AG04449 (cell line): ENCODE measurements at regions not wholly inside any gene's neighbourhood (a gene's known extent, or its start where the extent isn't known, plus 50 kb on each side); places are given as distances from the start of the nearest gene placed in this dataset.

ENCODE experiments used
- CTCF ChIA-PET: fragments of 350-600 bp; formaldehyde crosslinking; extraction: SDS; loops from one replicate; lab custom pipeline; 2021; ENCODE audit warnings: antibody characterized with exemption; lab: Yijun Ruan, JAX
- POLR2A ChIA-PET: fragments of 400-600, 350-600 bp; formaldehyde crosslinking; extraction: SDS; loops from one replicate; lab custom pipeline; 2020; ENCODE audit warnings: antibody characterized with exemption, inconsistent platforms; lab: Yijun Ruan, JAX
- DNase-seq: peaks from one replicate; pipeline ENCODE4 v3.0.0-alpha.2; 2010; ENCODE audit warnings: low read depth, low spot score
- H3K4me3 ChIP-seq: 2 replicates; pipeline ENCODE4 v1.5.1; 2011; ENCODE audit warnings: low read depth, mild to moderate bottlenecking, control low read depth, low read length
- CTCF ChIP-seq: IDR thresholded peaks from one replicate; pipeline ENCODE4 v1.5.1; 2011; ENCODE audit warnings: mild to moderate bottlenecking, moderate library complexity, low read length, control low read depth, inconsistent platforms; ENCODE audit not compliant: insufficient read depth; ENCODE audit errors: missing control alignments

- POLR2A ChIA-PET, result no interaction called here
- DNase-seq, result no peak
- no peak overlapping the region for H3K4me3 ChIP-seq
- no peak for TF ChIP-seq CTCF
- CTCF ChIA-PET, result no interaction called here
These were observed 428.9 kb upstream of the NETO1 start for GRCh38 chr18:73296686-73297085.

GRCh38 chr18:73292156-73292555 lies 424.4 kb upstream of the NETO1 start:
- H3K4me3 ChIP-seq, result no peak overlapping the region
- CTCF ChIA-PET, result no interaction called here
- POLR2A ChIA-PET, result no interaction called here
- DNase-seq, result no peak
- TF ChIP-seq CTCF, result no peak

- CTCF ChIA-PET, result interaction anchor here (1.6 kb wide), 1 partner anchor 554 kb away, joined by 3 read pairs; no protein-coding TSS in a partner anchor
These were observed 421.0 kb upstream of the NETO1 start for GRCh38 chr18:73288813-73289212.

GRCh38 chr18:73286584-73286983 lies 418.8 kb upstream of the NETO1 start:
- CTCF ChIA-PET, result no interaction called here
- H3K4me3 ChIP-seq, result no peak overlapping the region
- no peak for TF ChIP-seq CTCF
- DNase-seq, result no peak
- POLR2A ChIA-PET, result no interaction called here

More at GRCh38 chr18:73288813-73289212, 421.0 kb upstream of the NETO1 start:
- POLR2A ChIA-PET, result no interaction called here
- no peak for DNase-seq
- TF ChIP-seq CTCF, result no peak
- no peak overlapping the region for H3K4me3 ChIP-seq

- CTCF ChIA-PET, result interaction anchor here (1.2 kb wide), 1 partner anchor 8 kb away, joined by 3 read pairs; no protein-coding TSS in a partner anchor
- POLR2A ChIA-PET, result no interaction called here
These were observed 416.0 kb upstream of the NETO1 start for GRCh38 chr18:73283788-73284187.

GRCh38 chr18:73283032-73283431 lies 415.2 kb upstream of the NETO1 start:
- CTCF ChIA-PET, result no interaction called here
- no peak overlapping the region for H3K4me3 ChIP-seq
- DNase-seq, result no peak
- TF ChIP-seq CTCF, result no peak
- POLR2A ChIA-PET, result no interaction called here

More at GRCh38 chr18:73283788-73284187, 416.0 kb upstream of the NETO1 start:
- TF ChIP-seq CTCF, result no peak
- no peak for DNase-seq
- no peak overlapping the region for H3K4me3 ChIP-seq
